ENCODE measurements at regions not wholly inside any gene's neighbourhood (a gene's known extent, or its start where the extent isn't known, plus 50 kb on each side); places are given as distances from the start of the nearest gene placed in this dataset.

DNA sequence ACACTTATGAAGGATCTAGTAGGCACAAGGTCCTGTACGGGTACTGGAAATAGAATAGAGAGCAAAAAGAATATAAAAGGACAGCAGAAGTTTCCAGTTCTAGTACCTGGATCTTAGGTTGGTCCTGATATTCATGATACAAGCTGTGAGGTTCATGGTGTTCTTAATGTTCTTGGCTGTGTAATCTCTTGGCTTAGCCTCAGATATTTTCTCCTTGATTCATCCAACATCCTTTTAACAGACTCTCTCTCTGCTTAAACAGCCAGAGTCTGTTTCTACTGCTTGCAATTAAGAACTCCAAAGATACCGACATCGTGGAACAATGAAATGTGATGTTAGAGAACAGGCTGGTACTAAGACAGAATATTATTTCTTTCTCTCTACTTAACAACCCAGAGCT lies 49.9 kb downstream of the CNTN3 start:
- DNase-seq (ENCODE audit: low spot score): peak; percentile 27

DNA sequence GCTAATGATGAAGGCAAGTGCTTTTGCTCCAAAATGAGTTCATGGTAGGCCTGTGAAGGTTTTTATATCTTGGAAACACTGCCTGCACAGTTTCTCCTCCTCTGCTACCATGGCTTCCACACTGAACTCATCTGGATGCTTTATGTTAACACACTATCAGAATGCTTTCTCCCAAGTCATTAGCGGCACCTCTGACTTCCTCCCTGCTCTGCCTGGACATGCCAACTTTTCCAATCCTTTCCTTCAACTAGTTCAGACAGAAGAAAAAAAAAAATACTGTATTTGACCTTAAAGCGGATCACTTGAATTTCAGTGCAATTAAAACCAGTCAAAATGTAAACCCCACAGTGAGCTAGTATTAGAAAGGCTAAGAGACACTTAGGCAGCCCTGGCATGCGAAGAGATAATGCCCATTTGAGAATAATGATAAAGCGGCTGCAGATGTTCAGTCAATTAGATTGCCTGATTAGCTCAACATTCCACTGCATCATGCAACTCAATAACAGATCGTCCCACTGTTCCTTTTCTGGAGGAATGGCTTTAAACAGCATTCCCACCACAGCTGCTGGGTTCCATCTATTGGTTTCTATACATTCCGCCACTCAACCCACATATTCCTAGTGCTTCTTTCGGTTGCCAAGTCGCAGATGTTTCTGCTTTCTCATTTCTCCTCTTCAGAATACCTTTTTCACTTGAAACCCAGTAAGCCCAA lies 51.7 kb downstream of the CNTN3 start:
- DNase-seq (ENCODE audit: low spot score): no peak

DNA sequence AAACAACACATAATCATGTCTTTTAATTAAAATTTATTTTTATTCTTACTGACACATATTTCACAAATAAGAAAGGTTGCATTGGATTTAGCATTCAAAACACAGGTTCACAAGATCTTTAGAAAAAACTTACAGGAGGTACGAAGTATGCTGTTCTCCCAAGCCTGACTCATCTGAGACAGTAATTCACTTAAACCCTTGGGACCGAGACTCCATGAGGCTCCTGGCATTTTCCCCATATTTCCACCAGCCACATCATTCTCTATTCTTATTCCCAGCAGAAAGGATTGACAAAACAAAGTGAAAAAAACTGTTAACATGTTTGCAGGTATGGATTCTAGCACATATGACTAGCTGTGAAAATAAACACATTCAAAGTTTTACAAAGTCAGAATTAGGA lies 52.6 kb downstream of the CNTN3 start:
- peak; percentile 72 for DNase-seq (ENCODE audit: low spot score)

DNA sequence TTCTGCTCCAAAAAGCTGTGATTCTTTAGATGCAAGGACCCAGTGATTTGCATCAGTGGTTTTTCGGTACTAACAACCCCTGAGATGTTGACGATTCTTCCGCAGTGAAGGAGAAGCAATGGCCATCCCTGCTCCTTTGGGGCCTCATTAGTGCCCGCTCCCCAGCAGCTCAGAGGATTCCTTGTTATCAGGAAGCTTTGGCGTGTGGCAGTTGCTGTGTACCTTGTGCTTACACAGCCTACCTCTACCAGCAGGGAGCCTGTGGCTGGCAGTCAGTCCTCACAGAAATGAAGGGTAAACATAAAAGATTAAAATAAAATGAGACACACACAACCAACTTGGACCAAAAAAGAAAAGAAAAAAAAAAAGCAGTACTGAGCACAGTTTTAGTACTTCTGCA lies 55.2 kb downstream of the CNTN3 start:
- DNase-seq (ENCODE audit: low spot score): no peak

DNA sequence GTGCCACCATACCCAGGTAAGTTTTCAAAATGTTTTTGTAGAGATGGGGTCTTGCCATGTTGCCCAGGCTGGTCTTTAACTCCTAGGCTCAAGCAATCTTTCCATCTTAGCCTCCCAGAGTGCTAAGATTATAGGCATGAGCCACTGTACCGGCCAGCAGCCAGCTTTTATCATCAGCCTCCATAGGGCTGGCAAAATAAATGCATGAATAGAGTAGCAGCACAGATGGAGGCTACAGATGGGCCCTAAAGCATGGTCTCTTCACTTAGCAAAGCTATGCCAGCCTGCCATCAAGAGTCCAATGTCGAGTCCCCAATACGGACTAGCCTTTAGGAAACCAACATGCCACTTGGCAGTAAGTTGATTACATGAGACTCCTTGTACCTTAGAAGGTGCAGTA lies 63.8 kb downstream of the CNTN3 start:
- no peak for DNase-seq (ENCODE audit: low spot score)

DNA sequence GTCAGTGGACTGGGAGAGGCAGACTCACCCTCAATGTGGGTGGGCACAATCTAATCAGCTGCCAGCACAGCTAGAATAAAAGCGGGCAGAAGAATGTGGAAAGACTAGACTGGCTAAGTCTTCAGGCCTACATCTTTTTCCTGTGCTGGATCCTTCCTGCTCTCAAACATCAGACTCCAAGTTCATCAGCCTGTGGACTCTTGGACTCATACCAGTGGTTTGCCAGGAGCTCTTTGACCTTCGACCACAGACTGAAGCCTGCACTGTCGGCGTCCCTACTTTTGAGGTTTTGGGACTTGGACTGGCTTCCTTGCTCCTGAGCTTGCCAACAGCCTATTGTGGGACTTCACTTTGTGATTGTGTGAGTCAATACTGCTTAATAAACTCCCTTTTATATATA lies 68.0 kb downstream of the CNTN3 start:
- DNase-seq (ENCODE audit: low spot score): peak; percentile 6

DNA sequence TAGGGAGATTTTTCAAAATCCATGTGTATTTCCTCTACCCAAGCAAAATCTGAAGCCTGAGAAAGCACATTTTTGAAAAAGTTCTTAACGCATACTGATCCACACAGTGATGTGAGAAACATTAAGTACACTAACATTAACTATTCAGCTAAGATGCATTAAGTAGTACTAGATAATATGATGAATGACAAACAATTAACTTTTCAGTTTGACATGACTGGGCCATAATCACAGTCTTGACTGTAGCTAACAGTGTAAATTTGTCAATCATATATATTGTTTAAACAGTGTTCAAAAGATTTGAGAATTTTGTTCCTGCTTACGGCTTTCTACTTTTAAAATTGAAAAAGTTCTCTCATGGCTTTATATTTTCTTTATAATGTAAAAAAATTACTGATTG lies 72.0 kb downstream of the CNTN3 start:
- no peak for DNase-seq (ENCODE audit: low spot score)

DNA sequence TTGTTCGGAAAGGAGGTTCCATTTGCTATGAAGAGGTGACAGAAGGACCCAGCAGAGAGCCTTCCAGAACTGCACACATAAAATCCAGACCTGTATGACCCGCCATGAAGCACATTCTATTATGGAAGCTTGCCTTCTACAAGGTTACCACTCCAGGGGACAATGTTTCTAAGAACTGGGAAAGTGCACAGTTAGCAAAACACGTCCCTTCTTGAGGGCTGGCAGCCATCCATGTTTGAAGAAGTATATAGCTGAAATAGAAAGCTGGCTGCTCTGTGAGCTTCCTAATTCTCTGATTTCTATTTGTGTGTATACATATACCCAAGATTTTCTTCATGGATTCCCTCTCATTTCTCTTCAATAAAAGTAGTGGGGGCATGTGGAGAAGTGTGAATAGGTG lies 74.6 kb downstream of the CNTN3 start:
- DNase-seq (ENCODE audit: low spot score): no peak

DNA sequence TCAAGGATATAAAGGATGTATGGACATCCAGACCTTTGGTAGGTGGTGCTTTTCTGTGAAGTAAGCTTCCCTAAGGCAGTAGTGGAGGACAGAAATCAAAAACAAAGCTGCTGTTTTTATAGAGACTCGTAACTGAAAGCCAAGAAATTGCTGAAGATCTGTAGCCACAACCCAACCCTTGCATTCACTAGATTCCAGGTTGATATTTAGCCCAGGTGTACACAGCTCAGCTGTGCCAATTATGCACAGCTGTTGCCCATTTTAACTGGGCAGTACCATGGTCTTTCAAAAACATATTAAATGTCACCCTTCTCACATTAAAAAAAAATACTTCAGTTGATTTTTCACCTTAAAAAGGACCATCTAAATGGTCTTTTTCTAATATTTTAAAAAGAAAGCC lies 75.8 kb downstream of the CNTN3 start:
- no peak for DNase-seq (ENCODE audit: low spot score)

DNA sequence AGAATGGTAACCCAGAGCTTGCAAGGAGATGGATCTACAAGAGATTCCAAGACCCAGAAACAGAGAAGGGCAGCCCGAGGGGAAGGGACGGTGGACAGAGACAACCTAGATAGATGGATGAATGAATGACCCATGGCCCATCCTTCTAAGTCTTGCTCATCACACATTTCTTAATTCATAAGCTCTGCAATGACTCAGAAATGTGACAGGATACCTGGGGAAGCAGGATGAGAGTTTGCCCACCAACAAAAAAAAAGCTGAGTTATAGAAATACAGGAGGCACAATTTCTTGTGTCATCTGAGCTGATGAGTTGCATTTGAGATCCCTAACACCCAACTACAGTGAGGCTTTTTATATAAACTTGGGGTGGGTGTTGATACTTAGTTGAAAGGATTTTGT lies 76.6 kb downstream of the CNTN3 start:
- no peak for DNase-seq (ENCODE audit: low spot score)

DNA sequence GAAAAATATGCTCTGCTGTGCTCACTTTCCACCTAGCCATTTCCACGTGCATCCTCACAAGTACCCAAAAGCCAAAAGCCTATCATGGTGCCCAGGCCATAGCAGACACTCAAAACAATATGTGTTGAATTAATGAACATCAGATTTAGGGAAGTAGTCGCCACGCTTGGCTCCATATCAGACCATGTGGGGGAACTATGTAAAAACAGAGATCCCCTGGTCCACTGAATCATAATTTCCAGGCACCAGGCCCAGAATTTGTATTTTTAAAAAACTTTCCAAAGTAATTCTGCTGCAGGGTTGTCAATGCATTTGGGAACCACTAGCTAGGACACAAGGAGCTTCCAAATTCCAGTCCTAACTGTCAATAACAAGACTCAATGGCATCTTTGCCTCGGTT lies 77.3 kb downstream of the CNTN3 start:
- peak; percentile 75 for DNase-seq (ENCODE audit: low spot score)

DNA sequence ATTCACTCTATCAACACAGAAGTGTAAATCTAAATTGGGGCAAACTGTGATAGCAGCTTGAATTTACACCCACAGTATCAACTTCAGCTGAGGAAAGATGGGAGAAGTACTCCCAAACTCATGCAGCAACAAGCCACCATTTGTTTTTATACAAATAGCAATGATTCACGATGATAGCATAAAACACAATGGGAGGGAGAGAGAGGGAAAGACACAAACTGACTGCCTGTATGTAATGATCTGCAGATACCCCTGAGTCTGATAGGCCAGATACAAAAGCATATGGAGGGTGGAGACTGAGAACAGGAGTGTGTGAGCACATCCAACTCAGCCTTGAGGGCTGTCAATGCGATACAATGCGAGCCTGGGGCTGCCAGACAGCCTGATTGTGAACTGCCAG lies 79.2 kb downstream of the CNTN3 start:
- no peak for DNase-seq (ENCODE audit: low spot score)

DNA sequence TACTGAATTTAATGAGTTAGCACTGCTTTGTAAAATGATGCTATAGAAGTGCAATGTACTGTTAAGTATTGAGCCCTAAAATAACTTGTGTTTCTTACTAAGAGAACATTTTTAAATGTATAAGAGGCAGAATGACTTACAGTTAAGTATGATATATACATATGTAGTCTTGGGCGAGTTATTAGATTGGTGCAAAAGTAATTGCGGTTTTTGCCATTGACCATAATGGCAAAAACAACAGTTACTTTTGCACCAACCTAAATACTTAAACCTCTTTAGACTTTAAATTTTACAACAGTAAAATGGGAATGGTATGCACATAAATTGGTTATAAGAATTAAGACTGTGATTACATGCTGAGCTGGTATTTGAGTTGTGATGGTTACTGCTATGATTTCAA lies 79.8 kb downstream of the CNTN3 start:
- no peak for DNase-seq (ENCODE audit: low spot score)

DNA sequence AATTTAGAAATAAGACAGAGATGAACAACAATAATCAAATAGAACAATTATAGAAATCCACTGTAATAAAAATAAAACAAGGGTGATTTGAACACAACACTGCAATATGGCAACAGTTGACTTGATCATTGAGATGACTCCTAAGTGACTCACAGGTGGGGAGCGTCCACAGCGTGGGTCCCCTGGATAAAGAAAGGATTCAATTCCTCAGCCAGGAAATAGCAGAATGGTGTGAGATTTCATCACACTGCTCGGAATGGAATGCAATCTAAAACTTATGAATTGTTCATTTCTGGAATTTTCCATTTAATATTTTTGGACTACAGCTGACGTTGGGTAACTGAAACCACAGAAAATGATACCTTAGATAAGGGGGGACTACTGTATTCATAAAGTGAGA lies 82.0 kb downstream of the CNTN3 start:
- DNase-seq (ENCODE audit: low spot score): peak; percentile 71

DNA sequence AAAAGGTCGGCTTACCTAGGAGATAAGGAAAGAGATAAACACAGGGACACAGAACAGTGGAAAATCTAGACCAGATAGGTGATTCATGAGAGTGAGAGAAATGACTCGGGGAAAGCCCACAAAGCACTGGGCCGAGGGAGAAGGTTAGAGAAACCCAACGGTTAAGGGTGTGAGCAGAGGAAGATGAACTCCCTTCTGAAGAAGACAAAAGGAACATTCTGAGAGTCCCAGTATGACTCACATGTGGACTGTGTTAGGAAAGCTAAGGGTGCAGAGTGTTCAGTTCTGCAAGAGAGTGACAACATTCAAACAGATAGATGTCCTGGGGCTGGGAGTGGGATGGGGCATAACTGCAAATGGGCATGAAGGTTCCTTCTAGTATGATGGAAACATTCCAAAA lies 83.0 kb downstream of the CNTN3 start:
- peak; percentile 16 for DNase-seq (ENCODE audit: low spot score)

DNA sequence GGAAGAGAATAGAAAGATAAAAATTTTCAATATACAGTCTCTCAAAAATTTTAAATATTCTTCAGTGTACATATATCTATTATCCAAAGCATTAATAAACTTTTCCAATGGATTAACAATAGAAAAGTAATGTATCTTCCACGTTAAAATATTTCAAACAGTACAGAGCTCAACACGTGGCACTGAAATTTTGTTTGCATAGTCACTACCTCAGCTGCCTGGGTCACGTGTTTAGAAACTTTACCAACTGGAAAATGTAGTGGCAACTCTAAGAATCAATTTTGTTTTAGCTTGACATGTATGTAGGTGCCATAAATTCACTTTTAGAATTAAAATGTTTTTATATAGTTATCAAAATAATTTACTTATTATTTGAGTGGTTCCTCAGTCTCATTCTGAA lies 85.3 kb downstream of the CNTN3 start:
- DNase-seq (ENCODE audit: low spot score): no peak

DNA sequence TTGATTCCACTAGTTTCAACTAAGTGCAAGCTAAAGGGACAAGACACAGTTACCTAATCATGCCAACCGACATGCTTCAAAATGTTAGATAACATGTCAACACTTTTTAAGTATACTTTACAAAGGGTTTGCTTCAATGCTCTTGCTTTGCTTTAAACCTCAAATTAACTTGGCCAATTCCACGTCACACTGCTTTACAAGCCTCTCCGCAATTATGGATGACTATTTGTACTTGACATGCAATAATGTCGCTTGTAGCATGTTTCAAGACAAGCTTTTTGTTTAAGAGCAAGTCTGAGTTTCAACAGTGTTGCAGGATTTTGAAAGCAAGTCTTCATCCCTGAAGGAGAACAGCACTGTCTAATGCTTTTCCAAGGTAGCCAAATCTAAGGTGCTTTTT lies 86.9 kb downstream of the CNTN3 start:
- DNase-seq (ENCODE audit: low spot score): no peak

DNA sequence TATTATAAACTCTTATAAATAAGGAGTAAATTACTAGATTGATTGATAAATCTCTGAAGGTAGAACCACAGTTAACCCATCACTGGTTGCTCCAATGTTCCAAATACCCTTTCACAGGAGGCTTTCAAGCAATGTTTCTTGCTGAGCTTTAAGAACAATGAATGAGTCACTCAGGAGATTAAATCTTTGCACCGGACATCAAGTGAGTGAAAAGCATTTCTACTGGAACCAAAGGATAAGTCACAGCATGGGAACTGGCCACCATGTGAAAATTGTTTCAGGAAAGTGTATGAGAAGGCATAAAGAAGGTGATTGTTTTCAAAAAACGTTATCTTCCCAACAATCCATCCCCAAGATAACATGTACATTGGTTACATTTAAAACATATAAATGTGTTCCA lies 90.6 kb downstream of the CNTN3 start:
- DNase-seq (ENCODE audit: low spot score): no peak

DNA sequence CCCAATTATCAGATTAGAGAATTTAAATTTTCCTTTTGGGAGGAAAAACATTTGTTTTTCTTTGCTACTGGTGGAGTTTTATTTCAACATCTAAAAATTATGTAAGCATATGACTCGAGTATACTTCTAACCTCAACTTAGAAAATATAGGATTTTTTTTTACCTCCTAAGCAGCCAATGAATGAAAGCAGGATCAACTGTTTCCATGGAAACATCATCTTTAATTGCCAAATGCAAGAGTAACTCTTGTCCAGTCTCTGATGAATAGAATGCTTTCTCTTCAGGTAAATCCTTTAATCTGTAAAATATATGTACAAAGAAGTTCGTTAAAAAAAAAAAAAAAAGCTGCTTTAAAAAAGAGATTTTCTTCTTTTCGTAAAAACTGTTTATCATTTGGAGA lies 93.6 kb downstream of the CNTN3 start:
- DNase-seq (ENCODE audit: low spot score): no peak

DNA sequence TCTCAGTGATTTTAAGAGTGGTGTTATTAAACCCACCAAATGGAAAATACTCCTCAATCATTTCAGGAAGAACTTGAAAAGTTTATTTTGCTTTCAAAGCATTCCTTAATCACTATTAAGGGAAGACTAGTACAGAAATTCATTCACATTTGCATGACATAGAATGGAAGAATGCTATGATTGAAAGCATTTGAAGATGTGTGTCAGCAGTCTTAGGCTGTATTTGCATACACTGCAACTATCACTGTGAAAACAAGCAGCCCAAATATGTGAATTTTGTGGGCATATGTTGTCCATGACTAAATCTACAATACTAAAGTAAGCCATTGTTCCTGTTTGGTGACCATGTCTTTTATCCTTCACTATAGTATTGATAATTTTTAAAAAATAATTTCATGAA lies 95.8 kb downstream of the CNTN3 start:
- DNase-seq (ENCODE audit: low spot score): no peak

DNA sequence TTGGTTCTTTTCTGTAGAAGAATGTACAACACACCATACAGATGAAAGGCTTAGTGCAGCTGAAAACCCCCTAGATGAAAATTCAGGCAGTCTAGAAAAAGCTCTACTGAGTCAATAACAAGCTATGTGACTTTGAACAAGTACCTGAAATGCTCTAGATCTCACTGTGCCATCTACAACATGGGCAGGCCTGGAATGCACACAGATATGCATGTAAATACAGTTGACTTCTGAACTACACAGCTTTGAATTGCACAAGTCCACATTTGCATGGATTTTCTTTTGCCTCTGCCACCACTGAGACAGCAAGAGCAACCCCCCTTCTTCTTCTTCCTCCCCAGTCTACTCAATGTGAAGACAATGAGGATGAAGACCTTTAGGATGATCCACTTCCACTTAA lies 98.4 kb downstream of the CNTN3 start:
- DNase-seq (ENCODE audit: low spot score): no peak

DNA sequence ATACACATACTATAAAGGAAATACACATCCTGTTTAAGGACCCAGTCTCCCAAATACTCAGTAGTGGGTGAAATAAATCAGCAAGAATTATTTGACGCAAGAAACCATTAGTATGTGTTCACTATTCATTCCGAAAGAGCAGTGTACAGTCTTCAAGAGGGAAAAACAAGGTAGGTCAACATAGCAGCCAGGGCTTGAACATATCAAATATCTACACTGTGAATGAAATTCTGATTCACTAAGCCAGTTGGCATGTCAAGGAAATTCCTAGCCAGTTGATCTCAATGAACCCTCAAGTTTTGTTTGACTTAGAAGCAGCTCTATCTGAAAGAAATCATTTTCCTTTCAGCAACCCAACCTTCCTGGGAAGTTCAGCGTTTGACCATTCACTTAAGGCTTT lies 99.0 kb downstream of the CNTN3 start:
- DNase-seq (ENCODE audit: low spot score): no peak

DNA sequence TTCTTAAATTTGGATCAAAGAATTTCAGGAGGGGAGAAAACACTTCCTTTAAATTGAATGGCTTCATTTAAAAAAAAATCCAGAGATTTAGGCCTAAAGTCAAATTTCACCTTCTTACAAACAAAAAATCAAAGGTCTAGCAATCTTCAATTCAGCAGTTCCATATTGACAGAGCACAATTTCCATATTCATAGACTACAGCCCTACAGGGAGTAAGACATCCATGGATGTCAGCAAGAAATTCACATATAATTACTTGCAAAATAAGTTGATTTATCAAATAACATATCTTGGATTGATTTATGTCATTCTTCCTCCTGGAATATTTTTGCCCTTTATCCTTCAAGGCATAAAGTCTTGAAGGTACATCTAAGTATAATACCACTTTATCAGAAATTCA lies 103.4 kb downstream of the CNTN3 start:
- no peak for DNase-seq (ENCODE audit: low spot score)

DNA sequence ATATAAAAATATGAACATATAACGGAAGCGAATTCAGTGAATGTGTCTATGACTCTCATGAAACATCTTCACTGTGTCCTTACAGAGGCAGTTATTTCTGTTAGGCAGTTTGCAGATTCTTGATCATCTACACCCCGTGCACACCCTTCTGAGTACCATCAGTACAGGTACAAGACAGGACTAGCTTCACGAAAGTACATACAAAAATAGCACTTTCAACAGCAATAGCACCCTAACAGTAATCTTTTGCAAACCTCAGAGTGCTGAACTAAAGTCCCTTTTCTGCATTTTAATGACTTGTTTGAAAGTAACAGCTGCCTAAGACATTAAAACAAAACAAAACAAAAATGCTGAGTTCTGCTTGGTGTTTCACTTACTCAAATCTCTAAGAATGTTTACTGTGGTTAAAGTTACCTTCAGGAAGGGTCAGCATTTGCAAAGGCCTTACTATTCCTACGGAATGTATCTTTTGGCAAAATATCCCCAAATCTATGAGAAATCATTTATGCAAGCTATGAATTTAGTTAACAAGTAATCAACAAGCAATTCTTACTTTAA lies 104.1 kb downstream of the CNTN3 start:
- DNase-seq (ENCODE audit: low spot score): no peak

DNA sequence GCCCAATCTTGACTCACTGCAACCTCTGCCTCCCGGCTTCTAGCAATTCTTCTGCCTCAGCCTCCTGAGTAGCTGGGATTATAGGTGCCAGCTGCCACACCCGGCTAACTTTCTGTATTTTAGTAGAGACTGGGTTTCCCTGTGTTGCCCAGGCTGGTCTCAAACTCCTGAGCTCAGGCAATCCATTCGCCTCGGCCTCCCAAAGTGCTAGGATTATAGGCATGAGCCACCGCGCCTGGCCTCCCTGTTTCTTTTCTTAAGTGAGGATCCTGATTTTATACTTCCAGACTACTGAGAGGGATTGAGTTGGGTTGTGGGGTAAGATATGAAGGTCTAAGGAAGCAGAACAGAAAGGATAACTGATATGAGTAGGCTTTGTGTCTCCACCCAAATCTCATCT lies 106.8 kb downstream of the CNTN3 start:
- DNase-seq (ENCODE audit: low spot score): no peak

Measured in GM03348 (cell line).